ENCODE measurements at regions not wholly inside any gene's neighbourhood (a gene's known extent, or its start where the extent isn't known, plus 50 kb on each side); places are given as distances from the start of the nearest gene placed in this dataset.

DNA sequence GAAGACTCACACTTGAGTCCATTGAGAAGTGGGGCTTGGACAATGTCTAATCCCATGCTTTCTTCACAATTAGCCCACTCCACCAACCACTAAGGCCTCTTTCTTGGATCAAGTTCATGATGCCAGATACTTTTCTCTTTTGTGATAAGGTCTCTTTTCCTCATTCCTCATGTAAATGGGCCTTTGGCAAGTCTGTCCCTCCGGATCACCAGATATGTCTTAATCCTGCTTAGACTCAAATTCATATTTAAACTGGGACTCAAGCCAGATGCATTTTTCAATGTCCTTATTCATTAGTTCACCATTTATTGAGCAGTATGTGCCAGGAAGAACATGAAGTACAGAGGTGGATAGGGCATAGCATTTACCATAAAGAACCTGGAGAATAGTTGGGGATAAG, 671.1 kb downstream of the TBL1XR1 start:
- DNase-seq, result no peak

DNA sequence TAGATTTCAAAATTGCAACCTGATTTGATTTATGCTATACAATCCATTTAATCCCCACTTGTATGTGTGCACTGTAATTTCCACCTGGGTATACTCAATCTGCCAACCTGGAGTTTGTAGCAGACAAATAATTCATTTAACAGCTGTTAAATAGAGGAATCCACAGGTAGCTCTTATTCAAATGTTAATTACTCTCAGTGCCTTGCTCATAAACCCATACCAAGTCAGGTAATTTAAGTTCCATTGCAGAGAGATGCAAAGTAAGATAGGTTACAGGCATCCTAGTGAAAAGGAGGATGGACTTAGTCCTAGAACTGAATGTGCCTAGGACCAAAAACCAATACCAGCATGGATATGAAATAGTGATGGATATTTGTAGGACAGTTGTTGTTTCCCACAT, 674.2 kb downstream of the TBL1XR1 start:
- DNase-seq, result no peak

GRCh38 chr3:176522436-176522835, 674.8 kb downstream of the TBL1XR1 start:
- peak; percentile 32 for DNase-seq

GRCh38 chr3:176521531-176522175, 675.6 kb downstream of the TBL1XR1 start:
- DNase-seq, result no peak

DNA sequence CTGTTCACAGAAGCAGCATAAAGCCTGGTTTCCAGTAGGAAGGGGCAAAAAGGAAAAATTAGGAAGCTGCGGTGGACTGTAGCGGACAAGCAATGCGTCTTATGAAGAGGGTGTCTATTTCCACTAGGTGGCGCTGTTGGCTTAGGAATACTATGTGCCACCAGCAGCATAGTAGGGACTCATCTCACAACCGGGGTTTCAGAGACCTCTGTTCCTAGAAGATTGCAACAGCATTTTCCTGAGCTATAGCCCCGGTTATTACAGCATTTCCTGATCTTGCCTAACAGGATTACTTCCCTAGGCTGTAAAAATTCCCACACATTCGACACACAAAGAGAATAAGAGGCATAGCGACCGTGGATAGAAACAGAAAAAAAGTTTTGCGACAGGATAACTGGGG, 683.0 kb downstream of the TBL1XR1 start:
- peak; percentile 23 for DNase-seq

GRCh38 chr3:176513604-176514003, 683.7 kb downstream of the TBL1XR1 start:
- no peak for DNase-seq

DNA sequence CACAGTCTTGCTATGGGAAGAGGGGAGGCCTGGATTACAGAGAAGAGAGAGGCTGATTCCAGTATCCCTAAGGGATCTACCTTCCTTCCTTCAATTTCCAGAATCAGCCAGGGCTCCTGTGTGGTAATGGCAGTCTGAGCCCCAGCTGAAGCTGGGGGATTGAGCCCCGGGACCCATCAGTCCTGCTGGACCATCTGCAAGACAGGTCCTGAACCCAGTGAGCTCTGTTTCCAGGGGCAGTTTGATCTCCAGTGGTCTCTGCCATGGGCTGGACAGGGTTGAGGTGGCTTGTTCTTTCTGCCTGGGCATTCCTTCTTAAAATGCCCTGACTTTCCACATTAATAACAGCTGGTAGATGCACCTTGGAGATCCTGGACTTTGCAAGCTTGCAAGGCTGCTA, 685.2 kb downstream of the TBL1XR1 start:
- no peak for DNase-seq

GRCh38 chr3:176510097-176510496, 687.2 kb downstream of the TBL1XR1 start:
- no peak for DNase-seq

DNA sequence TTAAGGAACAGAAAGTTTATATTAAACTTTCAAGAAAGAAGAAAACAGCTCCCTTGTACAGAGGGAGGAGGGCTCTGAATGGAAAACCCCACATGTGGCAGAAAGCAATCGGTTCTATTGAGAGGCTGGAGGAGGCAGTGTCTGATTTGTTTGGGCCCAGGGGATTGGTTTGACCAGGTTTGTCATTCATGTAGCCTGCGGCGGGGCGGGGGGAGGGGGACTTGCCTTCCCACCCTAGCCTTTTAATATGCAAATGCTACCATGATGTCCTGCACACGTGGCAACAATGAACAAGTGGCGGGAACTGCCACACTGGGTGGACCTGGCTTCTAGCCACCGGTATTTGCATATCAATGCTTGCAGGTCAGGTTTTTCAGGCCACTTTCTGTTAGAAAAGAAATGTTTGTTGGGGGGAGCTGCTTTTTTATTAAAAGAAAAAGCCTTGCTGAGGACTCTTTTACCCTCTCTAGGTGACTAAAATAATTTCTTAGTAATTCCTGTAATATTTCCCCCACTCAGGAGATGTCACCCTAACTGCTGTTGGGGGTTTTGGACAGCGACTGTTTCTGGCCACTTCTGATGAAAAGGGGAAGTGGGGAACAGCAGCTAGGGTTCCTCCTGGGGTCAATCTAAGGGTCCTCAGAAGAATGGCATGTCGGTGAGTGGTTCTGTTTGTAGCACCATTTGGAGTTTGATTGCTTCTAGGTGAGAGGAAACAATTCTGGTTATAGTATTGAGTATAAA, 691.2 kb downstream of the TBL1XR1 start:
- no peak for DNase-seq

DNA sequence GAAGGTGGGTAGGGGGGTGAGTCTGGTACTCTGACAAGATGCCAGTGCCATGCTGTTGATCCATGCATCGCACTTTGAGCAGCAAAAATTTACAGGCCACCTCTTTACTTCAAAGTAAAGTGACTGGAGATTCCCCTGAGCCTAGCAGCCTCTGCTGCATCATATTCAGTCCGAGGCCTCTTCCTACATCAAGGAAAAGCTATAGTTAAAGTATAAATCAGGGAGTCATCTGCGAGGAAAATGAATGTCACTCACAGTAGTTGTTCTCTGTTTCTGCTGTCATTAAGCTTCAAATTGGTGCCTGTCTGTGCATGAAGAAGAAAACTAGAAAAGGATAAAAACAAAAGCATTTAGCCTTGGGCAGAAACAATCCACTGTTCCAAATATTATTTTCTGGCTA, 706.2 kb downstream of the TBL1XR1 start:
- no peak for DNase-seq

DNA sequence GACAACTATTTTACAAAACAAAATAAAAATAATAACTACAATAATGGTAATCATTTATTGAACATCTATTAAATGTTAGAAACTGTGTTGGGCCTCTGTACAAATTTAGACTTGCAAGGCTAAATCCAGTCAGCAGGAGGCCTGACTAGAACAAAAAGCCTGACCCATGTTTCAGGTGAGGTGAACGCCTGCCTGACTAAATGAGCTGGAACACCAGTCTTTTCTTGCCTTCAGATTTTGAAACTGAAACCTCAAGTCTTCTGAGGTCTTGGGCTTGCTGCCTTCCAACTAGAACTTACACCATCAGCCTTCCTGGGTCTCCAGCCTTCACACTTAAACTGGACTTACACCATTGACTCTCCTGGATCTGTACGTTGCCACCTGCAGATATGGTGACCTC, 706.9 kb downstream of the TBL1XR1 start:
- DNase-seq, result no peak

GRCh38 chr3:176479248-176479647, 718.0 kb downstream of the TBL1XR1 start:
- no peak for DNase-seq

DNA sequence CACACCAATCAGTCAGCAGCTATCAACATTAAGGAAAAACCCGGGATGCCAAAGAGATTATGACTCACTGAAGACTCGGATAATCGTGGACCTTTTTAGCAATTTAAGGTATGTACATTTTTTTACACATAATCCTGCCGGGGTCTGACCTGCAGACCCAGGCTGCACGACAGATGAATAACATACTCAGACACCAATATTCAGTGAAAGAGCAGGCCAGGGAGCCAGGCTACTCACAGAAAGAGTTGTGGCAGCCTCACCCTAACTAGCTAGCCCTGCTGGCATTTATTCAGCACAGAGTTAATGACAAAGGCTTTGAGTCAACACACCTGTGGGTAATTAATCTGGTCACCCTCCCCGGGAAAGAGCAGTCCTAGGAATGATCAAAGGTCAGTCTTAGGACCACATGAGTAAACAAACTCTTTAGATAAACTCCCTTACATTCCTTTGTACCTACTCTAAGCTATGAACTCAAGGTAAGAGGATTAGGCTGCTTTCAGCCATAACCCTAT, 727.5 kb downstream of the TBL1XR1 start:
- DNase-seq, result no peak

GRCh38 chr3:176463610-176464009, 733.7 kb downstream of the TBL1XR1 start:
- DNase-seq, result no peak

GRCh38 chr3:176447369-176447768, 749.9 kb downstream of the TBL1XR1 start:
- DNase-seq, result no peak

DNA sequence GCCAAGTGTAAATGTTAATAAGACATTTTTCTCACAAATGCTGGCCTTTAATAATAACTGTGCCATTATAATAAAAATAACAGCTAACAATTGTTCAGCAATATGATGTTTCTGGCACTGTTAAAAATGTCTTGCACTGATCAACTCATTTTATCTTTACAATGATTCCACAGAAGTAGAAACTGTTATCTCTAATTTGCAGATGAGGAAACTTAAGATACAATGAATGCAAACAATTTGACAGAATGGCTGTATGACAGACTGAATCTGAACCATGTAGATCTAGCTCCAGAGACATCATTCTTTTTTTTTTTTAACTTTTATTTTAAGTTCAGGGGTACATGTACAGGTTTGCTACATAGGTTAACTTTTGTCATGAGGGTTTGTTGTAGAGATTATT, 755.0 kb downstream of the TBL1XR1 start:
- no peak for DNase-seq

DNA sequence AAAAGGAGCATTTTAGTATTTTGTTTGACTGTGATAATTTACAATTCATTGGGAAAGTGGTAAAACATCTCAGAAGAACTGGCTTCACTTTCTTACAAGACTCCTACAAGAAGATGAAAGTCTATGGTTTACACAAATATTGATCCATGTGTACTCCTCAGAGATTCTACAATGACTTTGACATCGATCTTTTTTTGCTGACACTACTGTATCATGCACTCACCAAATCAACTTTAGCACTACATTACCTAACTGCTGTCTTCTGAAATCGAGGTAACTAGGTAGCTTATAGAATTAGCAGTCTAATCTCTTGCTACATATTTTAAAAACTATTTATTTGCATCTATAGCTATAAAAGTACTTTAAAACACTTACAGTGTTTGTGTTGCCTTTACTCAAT, 757.6 kb downstream of the TBL1XR1 start:
- DNase-seq, result no peak

DNA sequence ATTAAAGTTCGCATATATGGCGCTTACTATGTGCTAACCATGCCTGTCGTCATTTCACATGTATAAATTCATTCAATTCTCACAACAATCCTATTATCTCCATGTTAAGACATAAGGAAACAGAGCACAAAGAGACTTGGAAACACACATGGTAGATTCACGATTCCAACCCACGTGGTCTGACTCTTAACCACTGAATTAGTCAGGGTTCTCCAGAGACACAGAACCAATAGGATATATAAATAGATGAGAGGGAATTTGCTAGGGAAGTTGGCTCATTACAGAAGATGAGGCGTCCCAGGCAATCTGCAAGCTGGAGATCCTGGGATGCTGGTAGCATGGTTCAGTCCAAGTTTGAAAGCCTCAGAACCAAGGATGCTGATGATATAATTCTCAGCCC, 765.3 kb downstream of the TBL1XR1 start:
- DNase-seq, result no peak

DNA sequence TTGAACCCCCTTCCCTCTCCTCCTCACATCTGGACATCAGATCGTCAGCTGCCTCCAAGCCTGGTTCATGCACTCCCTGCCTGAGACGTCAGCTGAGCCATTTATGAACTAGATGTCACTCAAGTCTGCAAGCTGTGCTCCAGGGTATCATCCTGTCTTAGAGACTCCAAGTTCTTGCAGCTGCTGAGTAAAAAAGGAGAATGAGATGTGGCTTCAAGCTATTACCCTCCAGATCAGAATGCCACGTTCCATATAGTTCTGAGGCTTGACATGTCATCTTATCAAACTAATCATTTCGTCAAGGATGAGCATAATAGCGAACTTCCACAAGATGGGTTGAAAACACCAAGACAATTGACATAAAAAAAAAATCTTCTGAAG, 766.3 kb downstream of the TBL1XR1 start:
- DNase-seq, result no peak

DNA sequence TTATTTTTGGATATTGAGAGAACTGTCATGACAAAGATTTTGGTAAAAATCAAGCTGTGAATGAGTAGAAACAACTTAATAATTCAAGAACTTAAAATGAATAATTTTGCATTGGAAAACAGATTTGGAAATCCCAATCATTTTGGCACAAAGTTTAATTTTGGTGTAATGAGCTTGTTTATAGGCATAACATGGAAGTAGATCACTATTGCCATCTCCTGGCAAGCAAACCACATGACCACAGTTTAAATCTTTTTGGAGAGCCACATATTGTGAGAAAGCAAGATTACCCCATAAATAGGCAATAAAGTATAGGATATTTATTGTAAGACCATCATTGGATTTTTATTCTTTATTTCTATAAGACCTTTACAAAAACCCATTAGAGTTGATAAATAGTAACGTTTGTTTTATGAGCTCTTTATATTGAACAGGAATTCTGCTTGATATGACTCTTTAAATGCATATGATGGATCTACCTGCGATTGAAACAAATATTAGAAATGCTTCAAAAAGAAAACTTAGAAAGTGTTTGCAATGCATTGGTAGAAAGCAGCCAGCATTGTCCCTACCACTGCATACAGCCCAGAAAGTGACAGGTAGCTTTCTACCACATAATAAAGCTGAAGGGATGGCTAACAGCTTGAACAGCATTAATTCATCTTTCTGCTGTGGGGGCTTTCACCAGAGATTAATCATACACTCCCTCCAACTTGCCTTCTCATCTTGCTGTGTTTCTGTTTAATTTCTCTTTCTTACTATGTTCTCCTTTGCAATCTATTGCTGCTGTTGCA, 766.8 kb downstream of the TBL1XR1 start:
- DNase-seq, result peak; percentile 20

- no peak for DNase-seq
Observed at GRCh38 chr3:176428552-176428951, 768.7 kb downstream of the TBL1XR1 start.

- no peak for DNase-seq
Observed at GRCh38 chr3:176426371-176426770, 770.9 kb downstream of the TBL1XR1 start.

DNA sequence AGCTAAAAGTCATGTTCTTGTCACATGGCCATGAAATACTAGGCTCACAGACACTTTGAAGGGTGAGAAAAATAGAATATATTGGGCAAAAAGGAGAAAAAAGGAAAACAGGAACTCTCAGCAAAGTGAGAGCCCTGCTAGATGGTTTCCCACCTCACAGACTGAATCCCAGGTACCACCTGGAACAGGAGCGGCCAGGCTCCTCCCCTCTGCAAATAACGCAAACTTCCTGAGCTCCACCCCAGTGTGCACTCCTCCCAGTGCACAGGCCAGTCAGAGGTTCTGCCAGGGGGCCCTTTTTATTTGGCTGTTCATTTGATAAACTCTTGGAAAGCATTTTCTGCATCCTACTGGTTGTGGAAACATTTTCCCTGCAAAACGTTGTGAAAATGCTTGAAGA, 780.4 kb downstream of the TBL1XR1 start:
- no peak for DNase-seq
